ENCODE measurements at regions not wholly inside any gene's neighbourhood (a gene's known extent, or its start where the extent isn't known, plus 50 kb on each side); places are given as distances from the start of the nearest gene placed in this dataset.

DNA sequence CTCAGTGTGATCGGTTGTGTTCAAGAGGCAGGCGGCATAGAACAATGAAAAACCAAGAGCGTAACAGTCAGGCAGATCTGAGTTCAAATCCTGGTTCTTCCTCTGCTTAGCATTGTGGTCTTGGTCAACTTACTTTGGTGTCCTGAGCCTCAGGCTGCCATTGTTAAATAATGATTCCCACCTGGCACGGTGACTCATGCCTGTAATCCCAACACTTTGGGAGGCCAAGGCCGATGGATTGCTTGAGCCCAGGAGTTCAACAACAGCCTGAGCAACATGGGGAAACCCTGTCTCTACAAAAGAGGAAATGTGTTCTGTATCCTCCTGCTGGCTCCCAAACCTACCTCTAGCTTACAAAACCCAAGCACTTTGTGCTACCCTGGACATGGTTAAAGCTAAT, 129.0 kb upstream of the STX18 start:
- TF ChIP-seq, protein P1, sequence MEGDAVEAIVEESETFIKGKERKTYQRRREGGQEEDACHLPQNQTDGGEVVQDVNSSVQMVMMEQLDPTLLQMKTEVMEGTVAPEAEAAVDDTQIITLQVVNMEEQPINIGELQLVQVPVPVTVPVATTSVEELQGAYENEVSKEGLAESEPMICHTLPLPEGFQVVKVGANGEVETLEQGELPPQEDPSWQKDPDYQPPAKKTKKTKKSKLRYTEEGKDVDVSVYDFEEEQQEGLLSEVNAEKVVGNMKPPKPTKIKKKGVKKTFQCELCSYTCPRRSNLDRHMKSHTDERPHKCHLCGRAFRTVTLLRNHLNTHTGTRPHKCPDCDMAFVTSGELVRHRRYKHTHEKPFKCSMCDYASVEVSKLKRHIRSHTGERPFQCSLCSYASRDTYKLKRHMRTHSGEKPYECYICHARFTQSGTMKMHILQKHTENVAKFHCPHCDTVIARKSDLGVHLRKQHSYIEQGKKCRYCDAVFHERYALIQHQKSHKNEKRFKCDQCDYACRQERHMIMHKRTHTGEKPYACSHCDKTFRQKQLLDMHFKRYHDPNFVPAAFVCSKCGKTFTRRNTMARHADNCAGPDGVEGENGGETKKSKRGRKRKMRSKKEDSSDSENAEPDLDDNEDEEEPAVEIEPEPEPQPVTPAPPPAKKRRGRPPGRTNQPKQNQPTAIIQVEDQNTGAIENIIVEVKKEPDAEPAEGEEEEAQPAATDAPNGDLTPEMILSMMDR (IDR thresholded peaks at IDR 0.05; ENCODE audit: extremely low read depth in 1 of 2, insufficient read depth in 1 of 2, low read depth in 1 of 2, low read length in 2 of 2), result no peak
- TF ChIP-seq MAX (IDR thresholded peaks at IDR 0.05; ENCODE audit: insufficient read depth, insufficient read length) (no peak), MYC (IDR thresholded peaks at IDR 0.05; ENCODE audit: low read depth, low read length) (no peak), POLR2AphosphoS5 (IDR thresholded peaks at IDR 0.05; ENCODE audit: insufficient read depth, low read depth, low read length) (no peak), JUN (IDR thresholded peaks at IDR 0.05; ENCODE audit: borderline replicate concordance, insufficient read depth, insufficient read length, low read depth) (no peak), POLR2A (IDR thresholded peaks at IDR 0.05; ENCODE audit: low read depth, low read length) (no peak), EZH2 (IDR thresholded peaks at IDR 0.05; ENCODE audit: borderline replicate concordance, low read depth, low read length, severe bottlenecking) (no peak), GATA2 (IDR thresholded peaks at IDR 0.05; ENCODE audit: insufficient read depth, insufficient read length, low read depth, low read length) (no peak)

Measured in endothelial cell of umbilical vein (primary cell).